ENCODE measurements at regions not wholly inside any gene's neighbourhood (a gene's known extent, or its start where the extent isn't known, plus 50 kb on each side); places are given as distances from the start of the nearest gene placed in this dataset.

DNA sequence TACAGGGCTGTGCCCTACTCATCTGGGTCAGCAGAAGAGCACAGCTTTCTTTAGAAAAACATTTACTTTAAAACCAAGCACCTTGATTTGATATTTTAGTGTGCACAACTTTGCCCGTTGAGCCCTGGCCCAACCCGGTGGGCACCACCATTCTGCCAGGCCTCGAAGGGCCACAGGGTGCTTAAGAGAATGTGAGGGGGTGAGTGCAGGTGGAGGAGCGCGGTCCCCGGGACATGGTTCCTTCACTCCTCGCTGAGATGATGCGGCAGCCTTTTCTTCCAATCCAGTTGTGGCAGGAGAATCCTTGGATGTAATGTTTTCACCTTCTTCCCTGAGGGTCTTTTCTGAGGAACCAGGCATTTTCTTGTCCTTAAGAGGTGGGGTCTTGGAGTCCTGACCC is 119.0 kb downstream of the RPIA start:
- no peak for TF ChIP-seq POLR2A (IDR thresholded peaks at IDR 0.05)
- TF ChIP-seq, protein P1, sequence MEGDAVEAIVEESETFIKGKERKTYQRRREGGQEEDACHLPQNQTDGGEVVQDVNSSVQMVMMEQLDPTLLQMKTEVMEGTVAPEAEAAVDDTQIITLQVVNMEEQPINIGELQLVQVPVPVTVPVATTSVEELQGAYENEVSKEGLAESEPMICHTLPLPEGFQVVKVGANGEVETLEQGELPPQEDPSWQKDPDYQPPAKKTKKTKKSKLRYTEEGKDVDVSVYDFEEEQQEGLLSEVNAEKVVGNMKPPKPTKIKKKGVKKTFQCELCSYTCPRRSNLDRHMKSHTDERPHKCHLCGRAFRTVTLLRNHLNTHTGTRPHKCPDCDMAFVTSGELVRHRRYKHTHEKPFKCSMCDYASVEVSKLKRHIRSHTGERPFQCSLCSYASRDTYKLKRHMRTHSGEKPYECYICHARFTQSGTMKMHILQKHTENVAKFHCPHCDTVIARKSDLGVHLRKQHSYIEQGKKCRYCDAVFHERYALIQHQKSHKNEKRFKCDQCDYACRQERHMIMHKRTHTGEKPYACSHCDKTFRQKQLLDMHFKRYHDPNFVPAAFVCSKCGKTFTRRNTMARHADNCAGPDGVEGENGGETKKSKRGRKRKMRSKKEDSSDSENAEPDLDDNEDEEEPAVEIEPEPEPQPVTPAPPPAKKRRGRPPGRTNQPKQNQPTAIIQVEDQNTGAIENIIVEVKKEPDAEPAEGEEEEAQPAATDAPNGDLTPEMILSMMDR (IDR thresholded peaks at IDR 0.05), result no peak
- DNase-seq, result no peak
- Histone ChIP-seq H3K27ac (no peak overlapping the region), H3K27me3 (no peaks in the 10 kb centered on the region), H3K9me3 (no peaks in the 10 kb centered on the region), H3K4me3 (no peak overlapping the region), H3K4me1 (no peaks in the 10 kb centered on the region), H3K36me3 (no peaks in the 10 kb centered on the region)
- intact Hi-C loops (cut with DNase I; ENCODE audit: low total_unique reads), result no loop called here

DNA sequence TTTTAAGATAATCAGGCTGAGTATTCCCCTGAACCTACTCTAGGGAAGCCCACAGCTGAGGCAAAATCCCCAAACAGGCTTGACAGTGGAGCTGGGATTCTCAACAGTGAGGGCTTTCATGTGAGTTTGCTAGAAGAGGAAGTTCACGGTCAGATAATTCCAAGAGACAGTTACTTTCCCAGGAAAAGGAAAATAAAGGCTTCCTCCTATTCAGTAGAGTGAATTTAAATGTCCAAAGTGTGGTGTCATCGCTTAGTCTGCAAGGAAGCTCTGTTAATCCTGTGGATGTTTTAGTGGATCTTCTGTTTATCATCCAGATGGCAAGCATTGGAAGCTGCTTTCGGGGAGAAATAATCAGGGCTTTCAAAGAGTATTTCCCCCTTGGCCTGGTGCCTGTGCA is 119.8 kb downstream of the RPIA start:
- Histone ChIP-seq H3K4me3 (no peak overlapping the region), H3K27ac (no peak overlapping the region), H3K9me3 (no peaks in the 10 kb centered on the region), H3K36me3 (no peaks in the 10 kb centered on the region), H3K27me3 (no peaks in the 10 kb centered on the region), H3K4me1 (no peaks in the 10 kb centered on the region)
- no peak for DNase-seq
- TF ChIP-seq, protein P1 (IDR thresholded peaks at IDR 0.05), result no peak
- TF ChIP-seq POLR2A (IDR thresholded peaks at IDR 0.05), result no peak
- intact Hi-C loops (cut with DNase I; ENCODE audit: low total_unique reads), result no loop called here

DNA sequence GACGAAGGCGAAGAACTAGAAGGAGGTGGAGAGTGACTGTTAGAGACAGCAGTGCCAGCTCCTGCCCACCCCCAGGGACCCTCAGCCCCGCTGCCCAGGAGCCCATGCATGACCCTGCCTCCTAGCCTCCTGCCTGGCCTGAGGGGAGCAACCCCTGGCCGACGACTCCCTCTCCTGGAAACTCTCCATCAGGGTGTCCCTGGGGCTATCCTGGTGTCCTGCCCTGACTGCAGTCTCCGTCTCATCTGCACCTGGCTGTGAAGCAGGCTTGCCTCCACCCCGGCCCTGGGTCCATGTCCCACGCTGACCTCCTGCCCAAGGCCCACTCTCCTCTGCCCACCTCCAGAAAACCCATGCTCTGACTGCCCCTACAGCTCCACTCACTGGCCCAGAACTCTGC is 120.2 kb downstream of the RPIA start:
- no peak for TF ChIP-seq POLR2A (IDR thresholded peaks at IDR 0.05)
- TF ChIP-seq, protein P1 (IDR thresholded peaks at IDR 0.05), result no peak
- no peaks in the 10 kb centered on the region for H3K27me3 ChIP-seq
- no peak for DNase-seq

DNA sequence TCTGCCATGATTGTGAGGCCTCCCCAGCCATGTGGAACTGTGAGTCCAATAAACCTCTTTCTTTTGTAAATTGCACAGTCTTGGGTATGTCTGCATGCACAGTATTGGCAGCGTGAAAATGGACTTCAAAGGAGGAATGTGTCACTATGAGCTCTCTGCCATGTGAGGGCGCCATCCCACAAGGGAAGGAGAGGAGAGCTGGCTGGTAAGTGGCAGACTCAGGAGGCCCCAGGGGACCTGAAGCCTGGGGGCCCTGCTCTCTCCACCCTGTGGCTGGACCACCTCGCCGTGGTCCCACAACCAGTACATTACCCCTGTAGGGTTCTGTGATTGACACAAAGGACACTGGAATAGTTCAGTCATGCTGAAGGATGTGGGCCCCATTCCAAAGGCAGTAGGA is 122.1 kb downstream of the RPIA start:
- intact Hi-C loops (cut with DNase I; ENCODE audit: low total_unique reads), result no loop called here

More for the DNA sequence above, 120.2 kb downstream of the RPIA start:
- intact Hi-C loops (cut with DNase I; ENCODE audit: low total_unique reads), result no loop called here
- Histone ChIP-seq H3K9me3 (no peaks in the 10 kb centered on the region), H3K4me3 (no peak overlapping the region), H3K36me3 (no peaks in the 10 kb centered on the region), H3K4me1 (no peaks in the 10 kb centered on the region), H3K27ac (no peak overlapping the region)

DNA sequence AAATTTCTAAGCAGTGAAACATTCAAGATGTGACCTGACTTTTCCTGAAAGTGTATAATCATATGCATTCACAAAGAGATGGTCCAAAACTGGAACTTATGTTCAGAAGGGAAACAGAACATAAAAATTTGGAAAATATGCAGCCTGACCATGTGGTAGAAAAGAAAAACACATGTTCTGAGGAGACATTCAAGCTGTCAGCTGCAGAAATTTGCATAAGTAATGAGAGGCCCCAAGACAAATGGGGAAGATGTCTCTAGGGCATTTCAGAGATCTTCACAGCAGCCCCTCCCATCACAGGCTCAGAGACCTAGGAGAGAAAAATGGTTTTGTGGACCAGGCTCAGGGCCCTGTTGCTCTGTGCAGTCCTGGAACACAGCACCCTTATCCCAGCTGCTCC is 123.8 kb downstream of the RPIA start:
- Histone ChIP-seq H3K36me3 (no peaks in the 10 kb centered on the region), H3K9me3 (no peaks in the 10 kb centered on the region), H3K4me1 (no peaks in the 10 kb centered on the region), H3K27ac (no peak overlapping the region), H3K27me3 (no peaks in the 10 kb centered on the region), H3K4me3 (no peak overlapping the region)
- TF ChIP-seq, protein P1 (IDR thresholded peaks at IDR 0.05), result no peak
- no peak for TF ChIP-seq POLR2A (IDR thresholded peaks at IDR 0.05)
- DNase-seq, result no peak
- intact Hi-C loops (cut with DNase I; ENCODE audit: low total_unique reads), result no loop called here

More for the DNA sequence above, 122.1 kb downstream of the RPIA start:
- Histone ChIP-seq H3K4me3 (no peak overlapping the region), H3K9me3 (no peaks in the 10 kb centered on the region), H3K27me3 (no peaks in the 10 kb centered on the region), H3K4me1 (no peaks in the 10 kb centered on the region), H3K27ac (no peak overlapping the region), H3K36me3 (no peaks in the 10 kb centered on the region)
- no peak for DNase-seq
- no peak for TF ChIP-seq POLR2A (IDR thresholded peaks at IDR 0.05)

DNA sequence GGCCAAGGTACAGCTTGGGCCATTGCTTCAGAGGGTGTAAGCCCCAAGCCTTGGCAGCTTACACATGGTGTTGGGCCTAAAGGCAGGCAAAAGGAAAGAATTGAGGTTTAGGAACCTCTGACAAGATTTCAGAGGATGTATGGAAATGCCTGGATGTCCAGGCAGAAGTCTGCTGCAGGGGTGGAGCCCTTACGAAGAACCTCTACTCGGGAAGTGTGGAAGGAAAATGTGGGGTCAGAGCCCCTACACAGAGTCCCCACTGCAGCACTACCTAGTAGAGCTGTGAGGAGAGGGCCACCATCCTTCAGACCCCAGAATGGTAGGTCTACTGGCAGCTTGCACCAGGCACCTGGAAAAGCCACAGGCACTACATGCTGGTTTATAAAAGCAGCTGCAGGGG is 124.2 kb downstream of the RPIA start:
- H3K4me1 ChIP-seq, result no peaks in the 10 kb centered on the region
- no peaks in the 10 kb centered on the region for H3K36me3 ChIP-seq
- H3K4me3 ChIP-seq, result no peak overlapping the region
- H3K27ac ChIP-seq, result no peak overlapping the region
- no peak for DNase-seq
- TF ChIP-seq, protein P1 (IDR thresholded peaks at IDR 0.05), result no peak
- TF ChIP-seq POLR2A (IDR thresholded peaks at IDR 0.05), result no peak
- intact Hi-C loops (cut with DNase I; ENCODE audit: low total_unique reads), result no loop called here
- H3K9me3 ChIP-seq, result no peaks in the 10 kb centered on the region
- no peaks in the 10 kb centered on the region for H3K27me3 ChIP-seq
